Neural cell (in vitro differentiated cells): ENCODE measurements at regions not wholly inside any gene's neighbourhood (a gene's known extent, or its start where the extent isn't known, plus 50 kb on each side); places are given as distances from the start of the nearest gene placed in this dataset.

Experiments used
- H2AFZ ChIP-seq: fragments of 200-600, 300-800 bp; sonication (generic), shearing (Covaris generic); 2 replicates; pipeline ENCODE4 v1.6.0; 2014; ENCODE audit warnings: low read depth, mild to moderate bottlenecking, antibody characterized with exemption, low read length, moderate library complexity
- H3F3A ChIP-seq: fragments of 200-600 bp; shearing (Covaris generic); 2 replicates; pipeline ENCODE4 v1.6.1; 2016; ENCODE audit warnings: mild to moderate bottlenecking, moderate library complexity, mixed read lengths, antibody characterized with exemption, low read length; ENCODE audit not compliant: insufficient read depth, poor library complexity, severe bottlenecking
- H3K27ac ChIP-seq: fragments of 200-600, 300-800 bp; sonication (generic), shearing (Covaris generic); 2 replicates; pipeline ENCODE4 v1.5.1; 2014; ENCODE audit warnings: mild to moderate bottlenecking, low read length, moderate library complexity
- H3K27me3 ChIP-seq: fragments of 300-800, 200-600 bp; sonication (generic), shearing (Covaris generic); 2 replicates; pipeline ENCODE4 v1.6.0; 2014; ENCODE audit warnings: mild to moderate bottlenecking, low read depth, low read length, moderate library complexity; ENCODE audit not compliant: insufficient read depth
- H3K36me3 ChIP-seq: fragments of 300-800, 200-600 bp; sonication (generic), shearing (Covaris generic); 2 replicates; pipeline ENCODE4 v1.5.1; 2014; ENCODE audit warnings: mild to moderate bottlenecking, antibody characterized with exemption, low read length, moderate library complexity; ENCODE audit not compliant: insufficient read depth
- H3K4me2 ChIP-seq: fragments of 300-800, 200-600 bp; sonication (generic), shearing (Covaris generic); 2 replicates; pipeline ENCODE4 v1.6.0; 2014; ENCODE audit warnings: mild to moderate bottlenecking, low read length
- H3K4me3 ChIP-seq: fragments of 300-800, 200-600 bp; sonication (generic), shearing (Covaris generic); 2 replicates; pipeline ENCODE4 v1.5.1; 2014; ENCODE audit warnings: mild to moderate bottlenecking, low read length, moderate library complexity
- H3K79me2 ChIP-seq: fragments of 200-600 bp; shearing (Covaris generic); replicated peaks from 2 replicates; pipeline ENCODE4 v1.6.0; 2014; ENCODE audit warnings: mild to moderate bottlenecking, low read length, moderate library complexity; ENCODE audit not compliant: insufficient read depth
- H3K9ac ChIP-seq: fragments of 300-800, 200-600 bp; sonication (generic), shearing (Covaris generic); 2 replicates; pipeline ENCODE4 v1.6.1; 2016; ENCODE audit warnings: mild to moderate bottlenecking, low read length, mixed read lengths
- H3K9me2 ChIP-seq: fragments of 200-600 bp; shearing (Covaris generic); 2 replicates; pipeline ENCODE4 v1.6.1; 2016; ENCODE audit warnings: mild to moderate bottlenecking, low read length, mixed read lengths; ENCODE audit not compliant: insufficient read depth
- H3K9me3 ChIP-seq: fragments of 200-600, 300-800 bp; sonication (generic), shearing (Covaris generic); 2 replicates; pipeline ENCODE4 v1.6.1; 2016; ENCODE audit warnings: mild to moderate bottlenecking, mixed run types, low read length, moderate library complexity, mixed read lengths
- H4K20me1 ChIP-seq: fragments of 200-600 bp; shearing (Covaris generic); 2 replicates; pipeline ENCODE4 v1.6.1; 2016; ENCODE audit warnings: mild to moderate bottlenecking, mixed run types; ENCODE audit not compliant: insufficient read depth
- EP300 ChIP-seq: fragments of 450-650 bp; conservative IDR thresholded peaks from 2 replicates; pipeline ENCODE4 v1.6.1; 2014; ENCODE audit warnings: antibody characterized with exemption, mild to moderate bottlenecking, moderate library complexity; ENCODE audit not compliant: poor library complexity, severe bottlenecking
- EZH2 ChIP-seq: fragments of 200-600, 300-800 bp; shearing (Covaris generic), sonication (generic); IDR thresholded peaks from 2 replicates; pipeline ENCODE4 v1.6.1; 2014; ENCODE audit warnings: antibody characterized with exemption, low read length, borderline replicate concordance, mild to moderate bottlenecking; ENCODE audit not compliant: insufficient read depth, poor library complexity, severe bottlenecking
- MXI1 ChIP-seq: fragments of 450-650 bp; conservative IDR thresholded peaks from 2 replicates; pipeline ENCODE4 v1.6.1; 2014; ENCODE audit warnings: antibody characterized with exemption, mild to moderate bottlenecking; ENCODE audit not compliant: poor library complexity, severe bottlenecking
- POLR2AphosphoS5 ChIP-seq: IDR thresholded peaks from 2 replicates; pipeline ENCODE4 v1.6.1; 2012
- RAD21 ChIP-seq: fragments of 450-650 bp; conservative IDR thresholded peaks from 2 replicates; pipeline ENCODE4 v1.6.1; 2014; ENCODE audit warnings: antibody characterized with exemption, mild to moderate bottlenecking, moderate library complexity
- SMC3 ChIP-seq: fragments of 450-650 bp; conservative IDR thresholded peaks from 2 replicates; pipeline ENCODE4 v1.6.1; 2014; ENCODE audit warnings: antibody characterized with exemption, mild to moderate bottlenecking, moderate library complexity; ENCODE audit not compliant: poor library complexity
- TAF1 ChIP-seq: IDR thresholded peaks from 2 replicates; pipeline ENCODE4 v1.6.1; 2012; ENCODE audit warnings: low read depth
- TF ChIP-seq, protein P1 (sequence below): fragments of 450-650 bp; IDR thresholded peaks from 2 replicates; pipeline ENCODE4 v1.5.1; 2014; ENCODE audit warnings: antibody characterized with exemption, mild to moderate bottlenecking, moderate library complexity; ENCODE audit not compliant: poor library complexity, severe bottlenecking
- TF ChIP-seq, protein P2 (sequence below): IDR thresholded peaks from 2 replicates; pipeline ENCODE4 v1.6.1; 2012; ENCODE audit warnings: borderline replicate concordance

DNA sequence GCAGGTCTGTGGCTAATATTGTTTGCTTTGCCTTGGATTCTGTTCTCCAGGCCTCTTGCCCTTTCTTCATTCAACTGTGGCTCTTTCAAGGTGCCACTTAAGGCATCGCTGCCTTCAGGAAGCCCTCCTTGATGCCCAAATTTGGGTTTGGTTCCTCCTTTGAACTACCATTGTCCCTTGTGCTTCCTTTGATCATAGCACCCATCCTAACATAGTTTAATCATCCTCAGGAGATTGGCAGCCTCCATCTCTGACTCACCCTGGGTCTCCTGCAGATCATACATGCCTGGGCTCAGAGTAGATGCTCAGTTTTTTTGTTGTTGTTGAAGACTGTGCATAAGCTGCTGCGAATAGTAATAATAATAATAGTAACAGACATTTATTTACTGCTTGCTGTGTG is 54.4 kb upstream of the ACOT11 start:
- H3K9ac ChIP-seq: no peak overlapping the region
- H3K4me3 ChIP-seq: no peak overlapping the region
- no peaks in the 10 kb centered on the region for H3K79me2 ChIP-seq
- no peak overlapping the region for H3K4me2 ChIP-seq
- no peaks in the 10 kb centered on the region for H3K9me3 ChIP-seq
- H3F3A ChIP-seq: no peaks in the 10 kb centered on the region
- H3K27ac ChIP-seq: no peak overlapping the region
- TF ChIP-seq RAD21 (no peak), TAF1 (no peak), POLR2AphosphoS5 (no peak), SMC3 (no peak), EZH2 (no peak), MXI1 (no peak), EP300 (no peak)
- TF ChIP-seq, protein P1, sequence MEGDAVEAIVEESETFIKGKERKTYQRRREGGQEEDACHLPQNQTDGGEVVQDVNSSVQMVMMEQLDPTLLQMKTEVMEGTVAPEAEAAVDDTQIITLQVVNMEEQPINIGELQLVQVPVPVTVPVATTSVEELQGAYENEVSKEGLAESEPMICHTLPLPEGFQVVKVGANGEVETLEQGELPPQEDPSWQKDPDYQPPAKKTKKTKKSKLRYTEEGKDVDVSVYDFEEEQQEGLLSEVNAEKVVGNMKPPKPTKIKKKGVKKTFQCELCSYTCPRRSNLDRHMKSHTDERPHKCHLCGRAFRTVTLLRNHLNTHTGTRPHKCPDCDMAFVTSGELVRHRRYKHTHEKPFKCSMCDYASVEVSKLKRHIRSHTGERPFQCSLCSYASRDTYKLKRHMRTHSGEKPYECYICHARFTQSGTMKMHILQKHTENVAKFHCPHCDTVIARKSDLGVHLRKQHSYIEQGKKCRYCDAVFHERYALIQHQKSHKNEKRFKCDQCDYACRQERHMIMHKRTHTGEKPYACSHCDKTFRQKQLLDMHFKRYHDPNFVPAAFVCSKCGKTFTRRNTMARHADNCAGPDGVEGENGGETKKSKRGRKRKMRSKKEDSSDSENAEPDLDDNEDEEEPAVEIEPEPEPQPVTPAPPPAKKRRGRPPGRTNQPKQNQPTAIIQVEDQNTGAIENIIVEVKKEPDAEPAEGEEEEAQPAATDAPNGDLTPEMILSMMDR: no peak
- TF ChIP-seq, protein P2, sequence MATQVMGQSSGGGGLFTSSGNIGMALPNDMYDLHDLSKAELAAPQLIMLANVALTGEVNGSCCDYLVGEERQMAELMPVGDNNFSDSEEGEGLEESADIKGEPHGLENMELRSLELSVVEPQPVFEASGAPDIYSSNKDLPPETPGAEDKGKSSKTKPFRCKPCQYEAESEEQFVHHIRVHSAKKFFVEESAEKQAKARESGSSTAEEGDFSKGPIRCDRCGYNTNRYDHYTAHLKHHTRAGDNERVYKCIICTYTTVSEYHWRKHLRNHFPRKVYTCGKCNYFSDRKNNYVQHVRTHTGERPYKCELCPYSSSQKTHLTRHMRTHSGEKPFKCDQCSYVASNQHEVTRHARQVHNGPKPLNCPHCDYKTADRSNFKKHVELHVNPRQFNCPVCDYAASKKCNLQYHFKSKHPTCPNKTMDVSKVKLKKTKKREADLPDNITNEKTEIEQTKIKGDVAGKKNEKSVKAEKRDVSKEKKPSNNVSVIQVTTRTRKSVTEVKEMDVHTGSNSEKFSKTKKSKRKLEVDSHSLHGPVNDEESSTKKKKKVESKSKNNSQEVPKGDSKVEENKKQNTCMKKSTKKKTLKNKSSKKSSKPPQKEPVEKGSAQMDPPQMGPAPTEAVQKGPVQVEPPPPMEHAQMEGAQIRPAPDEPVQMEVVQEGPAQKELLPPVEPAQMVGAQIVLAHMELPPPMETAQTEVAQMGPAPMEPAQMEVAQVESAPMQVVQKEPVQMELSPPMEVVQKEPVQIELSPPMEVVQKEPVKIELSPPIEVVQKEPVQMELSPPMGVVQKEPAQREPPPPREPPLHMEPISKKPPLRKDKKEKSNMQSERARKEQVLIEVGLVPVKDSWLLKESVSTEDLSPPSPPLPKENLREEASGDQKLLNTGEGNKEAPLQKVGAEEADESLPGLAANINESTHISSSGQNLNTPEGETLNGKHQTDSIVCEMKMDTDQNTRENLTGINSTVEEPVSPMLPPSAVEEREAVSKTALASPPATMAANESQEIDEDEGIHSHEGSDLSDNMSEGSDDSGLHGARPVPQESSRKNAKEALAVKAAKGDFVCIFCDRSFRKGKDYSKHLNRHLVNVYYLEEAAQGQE: no peak
- no peaks in the 10 kb centered on the region for H3K36me3 ChIP-seq
- H4K20me1 ChIP-seq: no peaks in the 10 kb centered on the region
- H3K27me3 ChIP-seq: no peaks in the 10 kb centered on the region
- no peak overlapping the region for H2AFZ ChIP-seq
- no peaks in the 10 kb centered on the region for H3K9me2 ChIP-seq

DNA sequence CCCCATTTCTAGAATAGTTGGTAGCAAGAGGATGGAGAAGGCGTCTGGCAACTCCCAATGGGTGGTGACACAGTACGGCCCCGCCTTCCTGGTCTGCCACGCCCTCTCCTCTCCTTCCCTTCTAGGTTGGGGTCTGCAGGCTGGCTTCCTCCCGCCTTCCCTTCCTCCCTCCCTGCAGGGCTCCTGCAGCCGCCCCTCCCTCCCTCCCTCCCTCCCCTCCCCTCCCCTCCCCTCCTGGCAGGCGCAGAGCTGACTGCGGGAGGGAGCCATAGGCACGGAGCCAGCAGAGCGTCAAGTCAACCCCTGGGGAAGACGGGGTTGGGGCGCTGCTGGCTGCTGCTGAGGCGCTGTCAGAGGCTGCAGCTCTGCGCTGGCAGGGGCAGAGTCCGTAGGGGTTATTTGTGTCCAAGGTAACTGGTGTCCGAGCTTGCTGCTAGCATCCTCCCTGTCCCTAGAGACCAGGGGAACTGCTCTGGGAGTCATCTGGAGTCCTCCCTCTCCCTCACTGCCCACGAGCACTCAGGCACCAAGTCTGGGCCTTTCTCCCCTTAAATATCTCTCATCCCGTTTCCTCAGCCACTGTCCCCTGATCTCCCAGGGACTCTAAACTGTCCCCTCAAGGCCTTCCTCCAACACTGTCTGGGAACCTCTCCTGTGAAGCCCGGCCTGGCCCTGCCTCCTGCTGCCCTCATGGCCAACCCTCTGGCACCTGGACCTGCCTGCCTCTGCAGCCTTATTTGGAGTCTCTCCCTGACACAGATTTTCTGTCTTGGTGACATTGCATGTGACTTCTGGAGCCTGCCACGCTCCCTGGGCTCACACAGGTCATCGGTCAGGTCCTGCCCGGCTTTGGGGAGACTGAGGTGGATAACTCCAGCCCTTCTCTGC is 57.4 kb upstream of the ACOT11 start:
- peak overlapping the region; percentile 48 for H3K4me3 ChIP-seq

More for the DNA sequence above, 57.4 kb upstream of the ACOT11 start:
- H3K27ac ChIP-seq: peak overlapping the region; percentile 20
- H3K27me3 ChIP-seq: no peaks in the 10 kb centered on the region
- H3K4me2 ChIP-seq: peak overlapping the region; percentile 48
- H3K9me3 ChIP-seq: no peaks in the 10 kb centered on the region
- H2AFZ ChIP-seq: no peak overlapping the region
- H3K36me3 ChIP-seq: no peaks in the 10 kb centered on the region
- no peaks in the 10 kb centered on the region for H3K9me2 ChIP-seq
- H3K9ac ChIP-seq: peak overlapping the region; percentile 49
- no peaks in the 10 kb centered on the region for H4K20me1 ChIP-seq
- TF ChIP-seq EP300 (no peak), RAD21 (peak; percentile 7)
- H3F3A ChIP-seq: no peaks in the 10 kb centered on the region
- no peaks in the 10 kb centered on the region for H3K79me2 ChIP-seq
